Choroid plexus epithelial cell (primary cell): ENCODE measurements at regions not wholly inside any gene's neighbourhood (a gene's known extent, or its start where the extent isn't known, plus 50 kb on each side); places are given as distances from the start of the nearest gene placed in this dataset.

Experiments used
- DNase-seq: peaks from one replicate; pipeline ENCODE4 v3.0.0-alpha.2; 2010; ENCODE audit warnings: low read depth
- H3K4me3 ChIP-seq: 2 replicates; pipeline ENCODE4 v1.5.1; 2011; ENCODE audit warnings: low read depth, mild to moderate bottlenecking, control low read depth, low read length, moderate library complexity
- TF ChIP-seq, protein P1 (sequence below): conservative IDR thresholded peaks from 2 replicates; pipeline ENCODE4 v1.5.1; 2011; ENCODE audit warnings: low read depth, mild to moderate bottlenecking, control low read depth, inconsistent platforms, low read length, moderate library complexity

DNA sequence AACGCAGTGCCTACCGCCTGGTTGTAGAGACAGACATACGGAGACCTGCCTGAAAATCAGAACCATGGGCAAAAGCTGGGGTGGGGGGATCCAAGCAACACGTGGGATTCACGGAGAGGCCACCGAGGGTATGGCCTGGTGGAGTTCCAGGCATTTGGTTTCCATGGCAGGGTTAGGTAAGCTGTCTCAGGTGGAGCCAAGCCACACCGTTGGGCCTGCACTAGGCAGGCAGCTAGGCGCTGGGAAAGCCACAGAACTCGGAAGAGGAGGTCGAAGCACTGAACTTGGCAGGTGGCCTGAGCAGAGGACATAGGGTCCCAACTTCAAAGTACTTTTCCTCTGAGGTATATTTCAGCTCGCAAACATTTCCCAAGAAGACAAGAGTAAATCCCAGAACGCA lies 111.6 kb downstream of the ISL1 start:
- no peak overlapping the region for H3K4me3 ChIP-seq
- TF ChIP-seq, protein P1, sequence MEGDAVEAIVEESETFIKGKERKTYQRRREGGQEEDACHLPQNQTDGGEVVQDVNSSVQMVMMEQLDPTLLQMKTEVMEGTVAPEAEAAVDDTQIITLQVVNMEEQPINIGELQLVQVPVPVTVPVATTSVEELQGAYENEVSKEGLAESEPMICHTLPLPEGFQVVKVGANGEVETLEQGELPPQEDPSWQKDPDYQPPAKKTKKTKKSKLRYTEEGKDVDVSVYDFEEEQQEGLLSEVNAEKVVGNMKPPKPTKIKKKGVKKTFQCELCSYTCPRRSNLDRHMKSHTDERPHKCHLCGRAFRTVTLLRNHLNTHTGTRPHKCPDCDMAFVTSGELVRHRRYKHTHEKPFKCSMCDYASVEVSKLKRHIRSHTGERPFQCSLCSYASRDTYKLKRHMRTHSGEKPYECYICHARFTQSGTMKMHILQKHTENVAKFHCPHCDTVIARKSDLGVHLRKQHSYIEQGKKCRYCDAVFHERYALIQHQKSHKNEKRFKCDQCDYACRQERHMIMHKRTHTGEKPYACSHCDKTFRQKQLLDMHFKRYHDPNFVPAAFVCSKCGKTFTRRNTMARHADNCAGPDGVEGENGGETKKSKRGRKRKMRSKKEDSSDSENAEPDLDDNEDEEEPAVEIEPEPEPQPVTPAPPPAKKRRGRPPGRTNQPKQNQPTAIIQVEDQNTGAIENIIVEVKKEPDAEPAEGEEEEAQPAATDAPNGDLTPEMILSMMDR = no peak
- DNase-seq = no peak

DNA sequence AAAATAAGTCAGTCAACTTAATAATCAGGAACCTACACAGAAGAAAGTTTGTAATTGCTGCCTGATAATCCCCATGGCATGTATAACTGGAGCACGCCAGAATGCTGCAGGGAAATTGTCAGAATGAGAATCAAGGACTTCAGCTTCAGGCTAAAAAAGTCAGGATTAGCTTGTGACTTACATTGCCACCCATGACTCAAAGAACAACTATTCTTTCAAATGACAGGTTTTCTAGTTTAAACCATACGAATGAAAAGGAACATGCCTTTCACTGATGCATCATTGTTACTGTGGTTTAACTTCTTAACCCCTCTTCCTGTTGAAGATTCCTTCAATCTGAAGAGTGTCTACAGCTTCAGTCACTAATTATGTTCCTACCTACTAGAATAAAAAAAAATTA lies 112.4 kb downstream of the ISL1 start:
- peak; percentile 5 for DNase-seq
- no peak overlapping the region for H3K4me3 ChIP-seq
- TF ChIP-seq, protein P1 = no peak

DNA sequence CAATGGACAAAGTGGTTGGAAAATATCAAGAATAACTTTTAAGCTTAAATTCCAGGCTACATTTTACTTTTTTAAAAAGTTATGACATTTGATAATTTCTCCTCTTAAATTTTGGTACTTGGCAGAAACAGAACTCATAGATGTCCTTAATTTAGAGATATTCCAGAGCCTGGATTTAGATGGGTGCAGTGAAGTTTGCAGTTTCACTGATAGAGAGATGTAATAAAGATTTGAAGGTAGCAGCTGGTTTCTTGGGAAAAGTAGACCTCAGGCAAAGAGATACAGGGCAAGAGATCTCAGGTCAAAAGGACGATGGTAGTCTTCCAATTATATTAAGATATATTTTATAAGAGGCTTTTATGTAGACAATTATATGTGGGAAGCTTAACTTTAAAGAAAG lies 134.6 kb downstream of the ISL1 start:
- no peak overlapping the region for H3K4me3 ChIP-seq
- no peak for DNase-seq
- TF ChIP-seq, protein P1 = no peak

DNA sequence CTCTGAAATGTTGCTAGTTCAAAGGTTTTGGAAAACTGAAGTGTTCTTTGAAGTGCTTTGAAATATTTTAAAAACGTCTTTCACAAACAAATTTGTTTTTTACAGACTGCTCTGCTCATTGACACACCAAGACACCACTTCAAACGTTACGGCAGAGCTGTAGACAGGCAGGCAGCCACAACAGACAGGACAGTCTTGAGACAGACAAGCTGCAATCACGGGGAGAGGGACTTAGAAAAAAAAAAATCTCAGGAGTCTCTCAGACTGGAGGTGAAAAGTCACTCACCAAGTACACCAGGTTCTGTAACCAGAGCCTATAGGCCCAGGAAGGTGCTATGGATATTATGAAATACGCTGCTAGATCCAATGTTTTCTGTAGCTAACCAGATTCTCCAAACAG lies 135.4 kb downstream of the ISL1 start:
- no peak for DNase-seq
- TF ChIP-seq, protein P1 = no peak
- no peak overlapping the region for H3K4me3 ChIP-seq

DNA sequence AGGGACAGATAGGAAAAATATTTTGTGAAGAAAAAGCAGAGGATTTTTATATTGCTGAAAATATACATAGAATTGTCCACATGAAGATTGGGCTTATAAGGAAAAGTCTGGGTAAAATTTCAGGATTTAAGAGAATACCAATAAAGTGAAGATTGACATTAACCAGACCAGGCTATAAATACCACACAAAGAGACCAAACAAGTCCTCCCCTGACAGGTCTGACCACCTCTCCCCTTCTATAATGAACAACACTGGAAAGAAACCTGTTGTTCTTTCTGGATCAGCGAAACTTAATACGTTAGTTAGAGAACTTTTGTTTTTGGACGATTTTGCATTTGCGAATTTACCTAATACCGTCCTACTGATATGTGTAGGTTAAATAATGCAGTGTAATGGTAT lies 138.3 kb downstream of the ISL1 start:
- no peak overlapping the region for H3K4me3 ChIP-seq
- DNase-seq = no peak
- TF ChIP-seq, protein P1 = no peak

DNA sequence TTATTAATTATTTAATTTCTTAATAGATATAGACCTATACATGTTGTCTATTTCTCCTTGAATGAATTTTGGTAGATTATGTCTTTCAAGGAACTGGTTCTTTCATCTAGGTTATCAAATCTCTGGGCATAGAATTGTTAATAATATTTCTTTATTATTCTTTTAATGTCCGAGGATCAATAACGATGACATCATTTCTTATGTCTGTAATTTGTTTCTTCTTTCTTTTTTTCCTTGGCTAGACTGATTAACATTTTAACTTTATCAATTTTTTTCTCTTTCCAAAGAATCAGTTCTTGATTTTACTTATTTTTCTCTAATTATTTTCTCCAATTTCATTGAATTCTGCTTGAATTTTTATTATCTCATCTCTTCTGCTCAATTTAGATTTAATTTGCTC lies 156.0 kb downstream of the ISL1 start:
- H3K4me3 ChIP-seq = no peak overlapping the region
- TF ChIP-seq, protein P1 = no peak
- no peak for DNase-seq

DNA sequence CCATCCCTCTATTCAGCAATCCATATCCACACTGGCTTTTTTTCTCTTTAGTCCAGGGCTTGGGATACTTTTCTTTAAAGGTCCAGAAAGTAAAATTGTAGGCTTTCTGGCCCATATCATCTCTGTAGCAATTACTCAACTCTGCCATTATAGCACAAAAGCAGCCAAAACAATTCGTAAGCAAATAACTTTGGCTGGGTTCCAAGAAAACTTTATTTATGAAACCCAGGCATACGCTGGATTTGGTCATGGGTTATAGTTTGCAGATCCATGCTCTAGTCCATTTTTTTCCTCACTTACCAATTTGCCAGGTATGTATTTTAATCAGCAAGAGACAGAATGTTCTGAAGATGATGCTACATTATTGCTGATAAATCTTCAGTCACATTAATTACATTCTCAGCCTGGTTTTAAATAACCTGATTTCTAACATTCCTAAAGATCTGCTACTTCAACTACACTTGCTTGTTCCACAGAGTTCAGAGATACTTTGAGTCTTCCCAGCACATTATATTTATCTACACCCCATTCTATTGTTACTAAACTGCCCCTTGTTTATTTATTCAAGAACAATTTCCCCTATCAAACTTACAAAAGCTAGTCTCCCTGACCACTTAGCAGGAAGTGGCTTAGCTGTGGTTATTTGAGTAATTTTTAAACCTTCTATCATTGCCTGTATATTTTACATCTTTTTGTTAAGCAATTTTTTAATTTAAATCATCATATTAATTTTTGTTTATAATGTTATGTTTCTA lies 161.0 kb downstream of the ISL1 start:
- no peak for DNase-seq
- H3K4me3 ChIP-seq = no peak overlapping the region
- TF ChIP-seq, protein P1 = no peak
